Inflammatory macrophage (primary cell): ENCODE measurements at regions not wholly inside any gene's neighbourhood (a gene's known extent, or its start where the extent isn't known, plus 50 kb on each side); places are given as distances from the start of the nearest gene placed in this dataset.
"Not testable (repeated sequence)": the region's sequence is repeated elsewhere in the genome, so short reads cannot be mapped to it uniquely, and the experiment has no call there.

Source experiments
- DNase-seq, 2 donors: peaks; one replicate each; pipeline ENCODE4 v3.0.0-alpha.2; 2020 to 2022

GRCh38 chr14:97155320-97155719 lies 358.1 kb downstream of the VRK1 start:
- DNase-seq: no peak

GRCh38 chr14:97155814-97156213 lies 358.6 kb downstream of the VRK1 start:
- no peak for DNase-seq

DNA sequence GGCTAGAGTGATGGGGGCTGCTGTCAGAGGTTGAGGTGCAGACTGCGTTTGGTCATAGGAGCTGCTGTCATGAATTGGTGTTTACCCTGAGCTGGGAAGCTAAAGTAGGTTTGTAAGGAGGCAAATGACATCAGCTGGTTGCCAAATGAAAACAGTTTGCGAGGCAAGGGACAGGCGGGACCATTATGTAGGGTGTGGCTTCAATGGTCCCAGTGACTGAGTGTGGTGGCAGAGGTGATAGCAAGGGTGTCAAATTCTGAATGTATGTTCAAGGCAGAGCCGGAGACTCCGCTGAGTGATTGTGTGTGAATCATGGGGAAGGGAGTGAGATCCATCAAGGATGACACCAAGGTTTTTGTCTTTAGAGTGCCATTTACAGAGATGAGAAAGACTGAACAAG lies 359.5 kb downstream of the VRK1 start:
- no peak for DNase-seq

- no peak for DNase-seq
These were observed 360.9 kb downstream of the VRK1 start for GRCh38 chr14:97158102-97158501.

GRCh38 chr14:97159124-97159523 lies 361.9 kb downstream of the VRK1 start:
- DNase-seq: no peak

- DNase-seq: no peak
These were observed 365.4 kb downstream of the VRK1 start for GRCh38 chr14:97162621-97163020.

DNA sequence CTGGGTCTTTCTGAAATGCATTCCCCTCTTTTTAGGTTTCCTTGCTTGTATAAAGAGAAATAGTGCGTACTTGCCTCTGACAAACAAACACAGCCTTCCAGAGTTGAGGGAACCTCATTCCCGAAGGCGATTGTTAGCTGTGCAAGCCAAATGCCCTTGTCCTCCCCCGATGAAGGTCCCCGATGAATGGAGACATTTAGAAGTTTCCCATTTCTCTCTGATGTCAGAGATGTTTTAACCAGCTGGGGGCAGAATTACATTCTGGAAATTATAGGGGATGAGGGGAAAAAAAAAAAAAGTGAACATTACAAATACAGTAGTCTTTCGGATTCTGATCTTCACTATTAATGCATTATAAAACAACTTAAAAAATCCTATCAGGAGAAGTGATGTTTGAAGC lies 366.8 kb downstream of the VRK1 start:
- no peak for DNase-seq

DNA sequence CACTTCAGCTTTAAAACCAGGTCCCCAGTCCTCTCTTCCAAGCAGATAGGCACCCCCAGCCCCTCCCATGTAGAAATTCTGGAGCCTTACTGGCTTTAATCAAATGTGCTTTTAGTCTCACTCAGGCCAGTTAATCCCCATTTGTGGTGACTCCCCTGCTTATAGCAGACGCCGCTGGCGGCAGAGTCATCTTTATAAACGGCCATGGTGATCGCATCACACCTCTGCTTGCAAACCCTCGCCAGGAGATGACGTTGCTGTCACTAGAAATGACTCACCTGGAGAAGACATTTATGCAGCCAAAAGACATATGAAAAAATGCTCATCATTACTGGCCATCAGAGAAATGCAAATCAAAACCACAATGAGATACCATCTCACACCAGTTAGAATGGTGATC lies 369.3 kb downstream of the VRK1 start:
- no peak for DNase-seq

- not testable (repeated sequence) for DNase-seq
These were observed 370.4 kb downstream of the VRK1 start for GRCh38 chr14:97167577-97167976.

- DNase-seq: no peak
These were observed 375.5 kb downstream of the VRK1 start for GRCh38 chr14:97172644-97173043.

DNA sequence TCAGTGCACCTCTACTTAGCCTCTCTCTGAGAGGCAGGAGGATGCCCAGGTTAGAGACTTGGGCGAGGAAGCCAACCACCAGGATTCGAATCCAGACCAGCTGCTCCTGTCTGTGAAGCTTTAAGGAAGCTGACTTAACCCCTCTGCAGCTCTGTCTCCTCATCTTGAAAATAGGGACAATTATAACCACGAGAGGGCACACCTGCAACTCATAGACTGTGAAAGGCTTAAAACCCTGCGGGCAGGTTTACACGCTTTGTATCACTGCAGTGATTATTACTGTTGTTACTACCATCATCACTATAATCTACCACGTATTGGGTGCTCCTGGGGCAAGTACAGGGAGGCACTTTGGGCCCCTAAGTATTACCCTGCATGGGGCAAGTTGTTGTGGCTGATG lies 379.8 kb downstream of the VRK1 start:
- DNase-seq: no peak

- DNase-seq: no peak
These were observed 380.5 kb downstream of the VRK1 start for GRCh38 chr14:97177635-97178034.

DNA sequence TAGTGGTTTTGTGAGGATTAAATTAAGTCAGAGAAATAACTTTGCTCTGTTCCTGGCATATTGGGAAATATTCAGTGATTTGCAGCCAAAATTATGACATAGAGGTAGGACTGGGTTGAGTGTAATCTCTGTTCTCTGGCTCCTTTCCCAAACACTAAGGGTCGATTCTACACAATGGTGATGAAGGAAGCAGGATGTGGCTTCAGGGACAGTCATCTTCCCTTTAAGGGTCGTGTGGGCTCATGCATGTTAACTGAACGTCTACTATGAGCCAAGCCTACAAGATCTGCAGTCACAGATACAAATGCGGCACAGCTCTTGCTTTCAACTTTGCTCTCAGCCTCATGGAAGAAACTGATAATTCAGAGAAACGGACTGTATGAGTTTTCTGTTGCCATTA lies 381.6 kb downstream of the VRK1 start:
- DNase-seq: no peak

DNA sequence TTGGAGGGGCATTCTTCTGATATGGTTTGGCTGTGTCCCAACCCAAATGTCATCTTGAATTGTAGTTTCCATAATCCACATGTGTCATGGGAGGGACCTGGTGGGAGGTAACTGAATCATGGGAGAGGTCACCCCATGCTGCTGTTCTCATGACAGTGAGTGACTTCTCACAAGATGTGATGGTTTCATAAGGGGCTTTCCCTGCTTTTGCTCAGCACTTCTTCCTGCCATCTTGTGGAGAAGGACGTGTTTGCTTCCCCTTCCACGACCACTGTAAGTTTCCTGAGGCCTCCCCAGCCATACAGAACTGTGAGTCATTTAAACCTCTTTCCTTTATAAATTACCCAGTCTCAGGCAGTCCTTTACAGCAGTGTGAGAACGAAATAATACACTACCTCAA lies 382.4 kb downstream of the VRK1 start:
- peak; percentile 5 to 24 for DNase-seq

DNA sequence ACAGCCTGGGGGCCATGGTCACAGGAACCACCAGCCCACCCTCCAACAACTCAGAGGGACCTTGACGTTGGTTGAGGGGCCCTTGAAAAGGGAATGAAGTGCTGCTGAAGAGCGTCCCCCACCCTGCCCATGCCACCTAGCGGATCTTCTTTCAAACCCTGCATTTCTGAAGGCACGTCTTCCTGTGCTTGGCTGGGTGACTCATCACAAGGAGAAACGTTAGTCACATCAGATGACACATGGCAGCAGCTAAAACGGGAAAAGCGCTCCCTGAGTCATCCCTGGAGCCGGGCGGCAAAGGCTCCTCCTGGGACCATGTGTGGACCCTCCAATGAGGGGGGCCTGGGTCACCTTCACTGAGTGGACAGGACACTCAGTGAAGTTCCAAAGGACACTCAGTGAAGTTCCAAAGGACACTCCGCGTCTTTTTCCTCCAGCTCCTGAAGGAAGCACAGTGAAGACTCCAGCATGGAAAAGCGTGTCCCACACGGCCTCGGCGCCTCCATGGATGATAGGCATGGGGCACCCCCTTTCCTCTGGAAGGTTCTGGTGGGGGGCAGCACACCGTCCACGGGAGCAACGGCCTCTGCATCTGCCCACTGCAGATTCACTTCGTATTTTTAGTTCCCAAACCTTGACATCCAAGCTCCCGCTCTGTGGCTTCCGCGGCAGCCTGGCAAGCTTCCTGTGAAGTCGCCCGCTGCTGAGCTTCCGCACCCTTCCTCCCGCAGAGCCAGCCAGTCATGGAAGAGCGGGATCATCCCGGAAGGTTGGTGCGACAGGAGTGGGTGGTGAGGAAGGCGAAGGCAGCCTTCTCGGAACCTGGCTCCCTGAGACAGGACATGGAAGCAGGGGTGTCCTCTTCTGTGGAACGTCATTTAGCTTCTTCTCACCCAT lies 383.4 kb downstream of the VRK1 start:
- no peak for DNase-seq

DNA sequence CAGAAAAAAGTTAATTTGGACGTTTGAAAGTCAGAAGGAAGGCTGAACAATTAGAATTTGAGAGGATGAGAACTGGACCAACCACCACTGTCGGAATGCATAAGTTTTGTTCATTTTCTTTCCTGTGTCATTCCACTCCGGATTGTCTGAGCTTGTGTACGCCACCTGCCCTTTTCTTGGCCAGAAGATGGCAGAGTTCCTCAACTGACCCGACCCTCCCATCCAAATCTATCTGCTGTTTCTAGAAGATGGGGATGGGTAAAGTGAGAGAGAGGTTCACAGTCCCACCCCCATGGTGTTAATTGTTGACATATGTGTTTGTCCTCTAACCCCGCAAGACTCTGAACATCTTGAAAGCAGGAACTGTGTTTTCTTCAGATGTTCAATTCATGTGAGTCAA lies 388.0 kb downstream of the VRK1 start:
- DNase-seq: no peak

DNA sequence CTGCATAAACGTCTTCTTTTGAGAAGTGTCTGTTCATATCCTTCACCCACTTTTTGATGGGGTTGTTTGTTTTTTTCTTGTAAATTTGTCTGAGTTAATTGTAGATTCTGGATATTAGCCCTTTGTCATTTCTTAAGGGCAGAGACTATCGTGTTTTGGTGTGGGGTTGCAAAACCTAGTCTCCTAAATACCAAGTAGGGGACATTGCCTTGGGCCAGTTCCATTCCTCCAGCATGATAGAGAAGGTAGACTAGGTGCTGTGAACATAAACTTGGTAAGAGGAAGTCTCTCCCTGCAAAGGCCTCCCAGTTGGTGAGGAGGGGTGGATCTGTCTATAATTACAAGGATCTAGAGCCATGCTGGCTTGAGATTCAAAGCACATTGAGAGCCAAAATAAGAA lies 390.7 kb downstream of the VRK1 start:
- DNase-seq: no peak

DNA sequence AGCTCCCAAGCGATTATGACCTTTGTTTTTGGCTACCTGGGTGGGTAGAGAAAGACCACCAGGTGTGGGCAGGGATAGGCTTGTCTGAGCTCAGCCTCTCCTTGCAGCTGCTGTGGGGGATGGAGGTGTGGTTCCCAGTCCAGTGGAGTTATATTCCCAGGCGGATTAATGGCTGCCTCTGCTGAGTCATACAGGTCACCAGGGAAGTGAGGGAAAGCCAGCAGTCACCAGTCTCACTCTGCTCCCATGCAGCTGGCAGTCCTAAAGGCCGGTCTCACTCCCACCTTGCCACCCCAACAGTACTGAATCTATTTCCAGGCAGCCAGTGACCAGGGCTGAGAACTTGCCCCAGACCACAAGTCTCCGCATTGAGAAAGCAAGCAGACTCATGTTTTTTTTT lies 399.2 kb downstream of the VRK1 start:
- DNase-seq: no peak

- DNase-seq: no peak
These were observed 401.6 kb downstream of the VRK1 start for GRCh38 chr14:97198813-97199212.

DNA sequence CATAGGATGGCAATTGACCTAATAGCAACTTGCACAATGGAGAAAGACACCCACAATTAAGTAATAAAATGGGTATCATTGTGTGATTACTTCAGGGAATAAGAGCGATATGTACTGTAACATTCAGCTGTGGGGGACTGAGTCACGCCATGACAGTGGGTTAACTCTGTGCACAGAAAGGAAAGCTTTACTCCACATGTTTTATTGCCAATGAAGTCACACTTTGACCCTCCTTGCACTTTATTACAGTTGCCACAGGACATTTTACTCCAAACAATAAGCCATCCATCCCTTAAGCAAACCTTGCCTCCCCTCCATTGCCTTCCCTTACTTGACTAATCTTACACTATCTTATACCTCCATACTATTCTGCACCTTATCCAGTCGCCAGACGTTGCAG lies 403.1 kb downstream of the VRK1 start:
- no peak for DNase-seq

GRCh38 chr14:97206916-97207315 lies 409.7 kb downstream of the VRK1 start:
- DNase-seq: no peak

GRCh38 chr14:97210202-97210601 lies 413.0 kb downstream of the VRK1 start:
- DNase-seq: no peak

DNA sequence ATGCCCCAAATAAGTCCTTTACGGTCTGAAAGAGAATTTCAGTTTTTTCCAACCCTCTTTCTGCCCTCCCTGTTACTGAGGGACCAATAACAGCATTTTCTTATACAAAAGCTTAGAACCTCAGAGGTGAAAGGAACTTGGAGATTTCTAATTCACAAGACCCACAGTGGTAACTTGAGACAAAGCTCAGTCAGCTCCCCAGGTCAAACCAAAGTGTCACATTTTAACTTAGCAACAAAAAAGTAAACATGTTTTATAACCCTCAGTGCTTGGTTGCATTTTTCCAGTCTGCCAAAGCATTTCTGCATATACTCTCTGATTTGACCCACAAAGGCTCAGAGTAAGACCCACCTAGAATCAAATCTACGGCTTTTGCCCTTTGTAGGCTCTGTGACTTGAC lies 415.2 kb downstream of the VRK1 start:
- DNase-seq: no peak

- DNase-seq: no peak
These were observed 416.5 kb downstream of the VRK1 start for GRCh38 chr14:97213720-97214119.
